ENCODE measurements at regions not wholly inside any gene's neighbourhood (a gene's known extent, or its start where the extent isn't known, plus 50 kb on each side); places are given as distances from the start of the nearest gene placed in this dataset.

- no peak for DNase-seq
Measured at GRCh38 chr4:27568236-27568951, 707.8 kb downstream of the STIM2 start.

- no peak for DNase-seq
Measured at GRCh38 chr4:27568952-27569319, 708.3 kb downstream of the STIM2 start.

- DNase-seq = no peak
Measured at GRCh38 chr4:27574743-27575142, 714.1 kb downstream of the STIM2 start.

GRCh38 chr4:27577951-27578350 is 717.3 kb downstream of the STIM2 start:
- no peak for DNase-seq

GRCh38 chr4:27592738-27593137 is 732.1 kb downstream of the STIM2 start:
- DNase-seq = no peak

GRCh38 chr4:27594922-27595321 is 734.3 kb downstream of the STIM2 start:
- DNase-seq = no peak

- DNase-seq = no peak
Measured at GRCh38 chr4:27595571-27596360, 735.1 kb downstream of the STIM2 start.

GRCh38 chr4:27602172-27602571 is 741.5 kb downstream of the STIM2 start:
- DNase-seq = no peak

- no peak for DNase-seq
Measured at GRCh38 chr4:27604692-27605091, 744.1 kb downstream of the STIM2 start.

- DNase-seq = no peak
Measured at GRCh38 chr4:27616166-27616565, 755.5 kb downstream of the STIM2 start.

- DNase-seq = no peak
Measured at GRCh38 chr4:27619435-27619834, 758.8 kb downstream of the STIM2 start.

- DNase-seq = no peak
Measured at GRCh38 chr4:27620886-27621285, 760.2 kb downstream of the STIM2 start.

- DNase-seq = no peak
Measured at GRCh38 chr4:27624749-27625148, 764.1 kb downstream of the STIM2 start.

GRCh38 chr4:27628609-27629008 is 768.0 kb downstream of the STIM2 start:
- DNase-seq = no peak

GRCh38 chr4:27629532-27630225 is 769.0 kb downstream of the STIM2 start:
- no peak for DNase-seq

GRCh38 chr4:27635936-27636913 is 775.6 kb downstream of the STIM2 start:
- no peak for DNase-seq

GRCh38 chr4:27638163-27638915 is 777.7 kb downstream of the STIM2 start:
- DNase-seq = no peak

GRCh38 chr4:27643101-27643500 is 782.5 kb downstream of the STIM2 start:
- no peak for DNase-seq

GRCh38 chr4:27648416-27648815 is 787.8 kb downstream of the STIM2 start:
- DNase-seq = no peak

GRCh38 chr4:27662426-27662825 is 801.8 kb downstream of the STIM2 start:
- no peak for DNase-seq

- DNase-seq = no peak
Measured at GRCh38 chr4:27666943-27667342, 806.3 kb downstream of the STIM2 start.

GRCh38 chr4:27668001-27668400 is 807.4 kb downstream of the STIM2 start:
- DNase-seq = no peak

Data from HCEC 1CT (cell line).